Fibroblast of mammary gland (primary cell): ENCODE measurements at regions not wholly inside any gene's neighbourhood (a gene's known extent, or its start where the extent isn't known, plus 50 kb on each side); places are given as distances from the start of the nearest gene placed in this dataset.

Experiments used
- DNase-seq: peaks from one replicate; pipeline ENCODE4 v3.0.0-alpha.2; 2010; ENCODE audit warnings: low read depth
- H3K4me3 ChIP-seq: 2 replicates; pipeline ENCODE4 v1.5.1; 2011; ENCODE audit warnings: low read depth, mild to moderate bottlenecking, low read length, moderate library complexity; ENCODE audit not compliant: control insufficient read depth
- CTCF ChIP-seq: conservative IDR thresholded peaks from 2 replicates; pipeline ENCODE4 v1.5.1; 2011; ENCODE audit warnings: low read depth, low read length, inconsistent platforms; ENCODE audit not compliant: control insufficient read depth, insufficient read depth

DNA sequence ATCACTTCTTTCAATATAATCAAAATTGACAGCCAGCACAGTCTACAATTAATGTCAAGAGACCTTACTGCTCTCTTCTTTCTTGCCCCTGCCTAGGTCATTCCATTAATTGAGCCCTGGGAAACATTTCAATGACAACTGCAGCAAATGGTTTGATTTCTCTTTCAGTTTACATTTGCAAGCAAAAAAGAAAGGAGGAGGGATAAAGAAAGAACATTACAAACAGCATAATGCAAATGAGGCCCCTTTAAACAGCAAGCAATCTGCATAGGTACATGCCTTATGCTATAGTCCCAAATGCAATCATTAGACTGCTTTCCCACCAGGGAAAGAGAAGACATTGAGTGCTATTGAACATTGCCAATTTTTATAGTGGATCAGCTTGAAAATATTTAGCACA lies 655.0 kb upstream of the CDH2 start:
- TF ChIP-seq CTCF = no peak
- no peak for DNase-seq
- H3K4me3 ChIP-seq = no peak overlapping the region

DNA sequence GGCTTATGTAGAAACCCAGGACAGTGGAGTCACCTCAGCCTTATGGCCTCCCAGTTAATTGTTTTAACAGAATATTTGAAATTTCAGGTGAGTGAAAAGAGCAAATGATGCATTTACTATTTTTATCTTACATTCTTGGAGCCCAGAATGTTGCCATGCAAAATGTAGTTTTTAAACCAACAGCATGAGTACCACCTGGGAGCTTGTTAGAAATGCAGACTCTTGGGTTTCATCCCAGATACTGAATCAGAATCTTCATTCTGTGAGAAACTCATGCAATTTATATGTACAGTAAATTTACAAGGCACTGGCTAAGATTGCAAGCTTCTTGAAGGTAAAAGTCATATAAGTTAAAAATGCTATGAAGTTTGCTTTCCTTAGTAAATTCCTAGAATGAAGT lies 654.5 kb upstream of the CDH2 start:
- no peak overlapping the region for H3K4me3 ChIP-seq
- TF ChIP-seq CTCF = no peak
- DNase-seq = peak; percentile 18

- no peak for DNase-seq
- no peak for TF ChIP-seq CTCF
- H3K4me3 ChIP-seq = no peak overlapping the region
These were observed 649.2 kb upstream of the CDH2 start for GRCh38 chr18:28826107-28826506.

DNA sequence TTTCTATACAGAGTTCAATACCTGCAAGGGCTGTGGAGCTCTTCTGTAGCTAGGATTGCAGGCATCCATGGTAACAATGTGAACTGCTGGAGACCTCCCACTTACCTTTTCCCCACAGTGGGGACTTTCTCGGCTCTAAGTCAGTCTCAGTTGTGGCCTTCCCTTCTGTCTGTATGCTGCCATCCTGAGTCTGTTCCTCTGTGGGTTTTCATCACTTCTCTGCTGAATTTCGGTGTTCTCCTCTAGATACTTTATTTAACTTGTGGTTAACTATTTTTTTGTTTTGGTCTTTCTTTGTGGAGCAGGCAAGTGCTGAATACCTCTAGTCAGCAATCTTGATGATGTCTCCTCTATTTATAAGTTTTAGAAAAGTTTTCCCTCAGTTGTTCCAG lies 647.2 kb upstream of the CDH2 start:
- TF ChIP-seq CTCF = no peak
- no peak for DNase-seq
- no peak overlapping the region for H3K4me3 ChIP-seq

DNA sequence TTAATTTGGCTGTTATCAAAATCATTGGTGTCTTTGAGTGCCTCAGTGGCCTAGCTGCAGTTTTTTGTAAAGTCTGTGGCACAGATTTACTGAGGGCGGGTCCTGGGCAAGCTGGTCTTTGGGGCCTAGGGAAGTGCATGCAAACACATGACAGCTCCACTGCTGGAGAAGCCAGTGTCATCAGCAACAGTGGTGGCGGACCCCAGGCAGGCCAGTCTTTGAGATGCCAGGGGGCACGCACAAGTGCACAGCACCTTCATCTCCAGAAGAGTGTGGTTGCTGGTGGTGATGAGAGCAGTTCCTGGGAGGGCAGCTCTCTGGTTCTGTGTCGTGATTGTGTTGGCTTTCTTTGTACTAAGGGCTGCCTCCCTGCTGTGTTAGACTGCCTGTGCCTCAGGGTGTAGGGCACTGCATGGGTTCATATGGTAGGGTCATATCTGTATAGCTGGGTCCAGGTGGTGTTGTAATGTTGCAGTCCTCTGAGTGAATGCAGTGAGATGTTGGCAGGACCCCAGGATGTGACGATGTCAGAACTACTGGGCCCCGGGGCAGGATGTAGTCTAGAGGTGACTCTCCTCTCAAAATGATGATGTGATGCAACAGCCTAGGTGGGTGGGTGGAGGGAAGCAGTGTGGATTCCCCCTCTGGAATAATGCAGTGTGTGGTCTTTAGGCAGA lies 646.7 kb upstream of the CDH2 start:
- no peak for TF ChIP-seq CTCF
- peak; percentile 17 for DNase-seq
- no peak overlapping the region for H3K4me3 ChIP-seq

DNA sequence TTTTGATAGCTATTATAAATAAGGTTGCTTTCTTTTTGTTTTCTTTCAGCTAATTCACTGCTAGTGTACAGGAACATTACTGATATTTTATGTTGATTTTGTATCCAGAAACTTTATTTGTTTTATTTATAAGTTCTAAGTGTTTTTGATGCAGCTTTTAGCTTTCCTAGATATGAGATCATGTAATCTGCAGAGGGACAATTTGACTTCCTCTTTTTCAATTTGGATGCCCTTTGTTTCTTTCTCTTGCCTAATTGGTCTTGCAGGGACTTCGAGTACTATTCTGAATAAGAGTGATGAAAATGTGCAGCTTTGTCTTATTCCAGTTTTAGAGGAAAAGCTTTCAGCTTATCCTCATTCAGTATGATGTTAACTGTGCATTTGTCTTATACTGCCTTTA lies 643.4 kb upstream of the CDH2 start:
- H3K4me3 ChIP-seq = no peak overlapping the region
- no peak for DNase-seq

More for the DNA sequence above, 643.4 kb upstream of the CDH2 start:
- TF ChIP-seq CTCF = no peak
